Endodermal cell (in vitro differentiated cells): ENCODE measurements at regions not wholly inside any gene's neighbourhood (a gene's known extent, or its start where the extent isn't known, plus 50 kb on each side); places are given as distances from the start of the nearest gene placed in this dataset.

Experiments
- DNase-seq: peaks from one replicate; pipeline ENCODE4 v3.0.0-alpha.2; 2017
- H3K27ac ChIP-seq: 2 replicates; pipeline ENCODE4 v1.5.1; 2013; ENCODE audit warnings: mild to moderate bottlenecking, low read depth, low read length, moderate library complexity
- H3K27me3 ChIP-seq: 2 replicates; pipeline ENCODE4 v1.6.1; 2013; ENCODE audit warnings: mild to moderate bottlenecking, low read length, moderate library complexity; ENCODE audit not compliant: insufficient read depth, control insufficient read depth, poor library complexity, severe bottlenecking
- H3K36me3 ChIP-seq: 2 replicates; pipeline ENCODE4 v1.7.0; 2013; ENCODE audit warnings: mild to moderate bottlenecking, low read length, moderate library complexity; ENCODE audit not compliant: control insufficient read depth, insufficient read depth
- H3K4me1 ChIP-seq: one replicate; pipeline ENCODE4 v1.7.0; 2013; ENCODE audit warnings: low read length; ENCODE audit not compliant: control insufficient read depth, insufficient read depth
- H3K4me3 ChIP-seq: 2 replicates; pipeline ENCODE4 v1.5.1; 2013; ENCODE audit warnings: mild to moderate bottlenecking, low read length, moderate library complexity
- H3K9ac ChIP-seq: 2 replicates; pipeline ENCODE4 v1.6.1; 2013; ENCODE audit warnings: mild to moderate bottlenecking, low read length, moderate library complexity; ENCODE audit not compliant: poor library complexity, severe bottlenecking; ENCODE audit errors: extremely low read depth
- H3K9me3 ChIP-seq: 2 replicates; pipeline ENCODE4 v1.6.1; 2013; ENCODE audit warnings: mild to moderate bottlenecking, low read length, moderate library complexity; ENCODE audit not compliant: control insufficient read depth
- H3K27ac Mint-ChIP-seq: 2 replicates; pipeline ENCODE4 v1.8.0; 2020; ENCODE audit warnings: mixed read lengths
- H3K27me3 Mint-ChIP-seq: 2 replicates; pipeline ENCODE4 v1.8.0; 2021; ENCODE audit warnings: mild to moderate bottlenecking, mixed read lengths; ENCODE audit not compliant: insufficient read depth
- H3K36me3 Mint-ChIP-seq: 2 replicates; pipeline ENCODE4 v1.8.0; 2020; ENCODE audit warnings: low read depth, mixed read lengths
- H3K4me1 Mint-ChIP-seq: 2 replicates; pipeline ENCODE4 v1.8.0; 2020; ENCODE audit warnings: mixed read lengths
- H3K4me3 Mint-ChIP-seq: 2 replicates; pipeline ENCODE4 v1.8.0; 2020; ENCODE audit warnings: mild to moderate bottlenecking, moderate library complexity, mixed read lengths
- H3K9me3 Mint-ChIP-seq: 2 replicates; pipeline ENCODE4 v1.8.0; 2020; ENCODE audit warnings: mild to moderate bottlenecking, mixed read lengths
- WGBS, 2 experiments: methylation state at CpG; one replicate each; pipeline versions ENCODE4 v1.1.5 to v1.1.7; 2013; ENCODE audit warnings: missing lambda C conversion rate in 2 of 2, mixed read lengths in 1 of 2; ENCODE audit not compliant: insufficient coverage in 1 of 2, insufficient read length in 1 of 2; 5-methylcytosine and 5-hydroxymethylcytosine counted together
- TF ChIP-seq, protein P1 (sequence below): fragments of 200-600 bp; sonication (generic); conservative IDR thresholded peaks from 2 replicates; pipeline ENCODE4 v1.5.0; 2021; ENCODE audit warnings: antibody characterized with exemption, mild to moderate bottlenecking

DNA sequence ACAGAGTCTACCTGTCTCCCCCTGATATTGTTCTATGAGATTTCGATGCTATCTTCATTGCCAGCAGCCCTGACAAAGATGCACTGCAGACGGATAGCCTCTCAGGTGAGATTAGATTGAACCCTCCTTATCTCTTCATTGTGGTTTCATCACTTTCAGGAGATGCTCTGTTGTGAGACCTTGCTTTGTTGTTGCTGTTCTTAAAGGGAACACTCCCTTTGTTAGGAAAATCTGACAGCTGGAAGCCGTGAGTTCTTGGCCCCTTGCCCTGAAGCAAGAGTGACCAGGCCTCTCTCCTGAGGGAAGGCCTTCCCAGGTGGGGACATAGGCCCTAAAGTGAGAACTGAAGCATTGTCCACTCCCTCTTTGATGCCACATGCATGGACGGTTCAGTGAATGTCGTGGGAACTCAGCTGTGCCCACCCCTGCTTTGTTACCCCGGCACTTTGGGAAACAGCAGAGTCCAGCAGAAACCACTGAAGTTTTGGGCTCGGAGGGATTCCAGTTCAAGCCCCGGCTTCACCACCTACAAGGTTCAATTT is 976.1 kb downstream of the TBC1D22A start:
- Histone ChIP-seq H3K27me3 (no peaks in the 10 kb centered on the region), H3K36me3 (no peaks in the 10 kb centered on the region), H3K9ac (no peak overlapping the region), H3K9me3 (no peaks in the 10 kb centered on the region), H3K4me3 (no peak overlapping the region), H3K27ac (no peak overlapping the region), H3K4me1 (peaks cover 7% of the 10 kb centered on the region)
- H3K27me3 Mint-ChIP-seq = peaks cover 1% of the 10 kb centered on the region
- TF ChIP-seq, protein P1, sequence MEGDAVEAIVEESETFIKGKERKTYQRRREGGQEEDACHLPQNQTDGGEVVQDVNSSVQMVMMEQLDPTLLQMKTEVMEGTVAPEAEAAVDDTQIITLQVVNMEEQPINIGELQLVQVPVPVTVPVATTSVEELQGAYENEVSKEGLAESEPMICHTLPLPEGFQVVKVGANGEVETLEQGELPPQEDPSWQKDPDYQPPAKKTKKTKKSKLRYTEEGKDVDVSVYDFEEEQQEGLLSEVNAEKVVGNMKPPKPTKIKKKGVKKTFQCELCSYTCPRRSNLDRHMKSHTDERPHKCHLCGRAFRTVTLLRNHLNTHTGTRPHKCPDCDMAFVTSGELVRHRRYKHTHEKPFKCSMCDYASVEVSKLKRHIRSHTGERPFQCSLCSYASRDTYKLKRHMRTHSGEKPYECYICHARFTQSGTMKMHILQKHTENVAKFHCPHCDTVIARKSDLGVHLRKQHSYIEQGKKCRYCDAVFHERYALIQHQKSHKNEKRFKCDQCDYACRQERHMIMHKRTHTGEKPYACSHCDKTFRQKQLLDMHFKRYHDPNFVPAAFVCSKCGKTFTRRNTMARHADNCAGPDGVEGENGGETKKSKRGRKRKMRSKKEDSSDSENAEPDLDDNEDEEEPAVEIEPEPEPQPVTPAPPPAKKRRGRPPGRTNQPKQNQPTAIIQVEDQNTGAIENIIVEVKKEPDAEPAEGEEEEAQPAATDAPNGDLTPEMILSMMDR = no peak
- peaks cover 5% of the 10 kb centered on the region for H3K9me3 Mint-ChIP-seq
- peak overlapping the region; percentile 38 for H3K27ac Mint-ChIP-seq
- WGBS, 2 experiments = 60 to 70% methylated on average over 6 to 8 of the region's 8 CpGs
- H3K4me3 Mint-ChIP-seq = no peak overlapping the region
- no peaks in the 10 kb centered on the region for H3K36me3 Mint-ChIP-seq
- peaks cover 24% of the 10 kb centered on the region for H3K4me1 Mint-ChIP-seq
- peak; percentile 65 for DNase-seq

GRCh38 chr22:47736186-47737034 is 974.0 kb downstream of the TBC1D22A start:
- H3K36me3 ChIP-seq = no peaks in the 10 kb centered on the region
- no peak overlapping the region for H3K27ac ChIP-seq
- 89 to 93% methylated on average over 7 to 15 of the region's 15 CpGs for WGBS, 2 experiments
- peaks cover 24% of the 10 kb centered on the region for H3K4me1 Mint-ChIP-seq
- peaks cover under 1% of the 10 kb centered on the region for H3K27me3 Mint-ChIP-seq
- H3K36me3 Mint-ChIP-seq = peaks cover 10% of the 10 kb centered on the region
- no peaks in the 10 kb centered on the region for H3K27me3 ChIP-seq
- peaks cover 12% of the 10 kb centered on the region for H3K9me3 ChIP-seq
- TF ChIP-seq, protein P1 = no peak
- H3K4me3 Mint-ChIP-seq = no peak overlapping the region
- no peak overlapping the region for H3K27ac Mint-ChIP-seq
- H3K4me1 ChIP-seq = peaks cover 7% of the 10 kb centered on the region
- DNase-seq = no peak
- H3K4me3 ChIP-seq = no peak overlapping the region
- no peak overlapping the region for H3K9ac ChIP-seq
- peaks cover 16% of the 10 kb centered on the region for H3K9me3 Mint-ChIP-seq

- Histone ChIP-seq H3K27ac (no peak overlapping the region), H3K4me3 (no peak overlapping the region), H3K9me3 (peaks cover 29% of the 10 kb centered on the region), H3K36me3 (peaks cover 6% of the 10 kb centered on the region), H3K9ac (no peak overlapping the region), H3K4me1 (peaks cover 7% of the 10 kb centered on the region), H3K27me3 (no peaks in the 10 kb centered on the region)
- no peak for DNase-seq
- 84 to 100% methylated on average over 4 to 7 of the region's 7 CpGs for WGBS, 2 experiments
- Mint-ChIP-seq H3K27ac (no peak overlapping the region), H3K4me1 (peaks cover 13% of the 10 kb centered on the region), H3K27me3 (peaks cover 2% of the 10 kb centered on the region), H3K9me3 (peaks cover 32% of the 10 kb centered on the region), H3K4me3 (no peak overlapping the region), H3K36me3 (peaks cover 20% of the 10 kb centered on the region)
- TF ChIP-seq, protein P1 = no peak
Observed at GRCh38 chr22:47734511-47734910, 972.1 kb downstream of the TBC1D22A start.
